H9 (cell line): ENCODE measurements at regions not wholly inside any gene's neighbourhood (a gene's known extent, or its start where the extent isn't known, plus 50 kb on each side); places are given as distances from the start of the nearest gene placed in this dataset.
"Not testable (repeated sequence)": the region's sequence is repeated elsewhere in the genome, so short reads cannot be mapped to it uniquely, and the experiment has no call there.

Experiments used
- DNase-seq: peaks from one replicate; pipeline ENCODE4 v3.0.0-alpha.2; 2017
- H2AFZ ChIP-seq: one replicate; pipeline ENCODE4 v1.6.1; 2013; ENCODE audit warnings: mild to moderate bottlenecking, low read length, control low read depth, moderate library complexity
- H2AK5ac ChIP-seq: 2 replicates; pipeline ENCODE4 v1.6.1; 2013; ENCODE audit warnings: low read length, control low read depth, mixed read lengths; ENCODE audit not compliant: insufficient read length
- H2BK120ac ChIP-seq: one replicate; pipeline ENCODE4 v1.6.1; 2013; ENCODE audit warnings: low read depth, mild to moderate bottlenecking, low read length, control low read depth, inconsistent platforms; ENCODE audit not compliant: poor library complexity, severe bottlenecking
- H2BK12ac ChIP-seq: 2 replicates; pipeline ENCODE4 v1.6.1; 2013; ENCODE audit warnings: low read length, control low read depth, mixed read lengths, low read depth; ENCODE audit not compliant: insufficient read length
- H2BK15ac ChIP-seq: 2 replicates; pipeline ENCODE4 v1.6.1; 2013; ENCODE audit warnings: low read depth, low read length, control low read depth
- H2BK20ac ChIP-seq: one replicate; pipeline ENCODE4 v1.6.1; 2013; ENCODE audit warnings: low read depth, mild to moderate bottlenecking, low read length, control low read depth, inconsistent platforms; ENCODE audit not compliant: poor library complexity, severe bottlenecking
- H2BK5ac ChIP-seq: 2 replicates; pipeline ENCODE4 v1.6.1; 2013; ENCODE audit warnings: low read length, control low read depth, mixed read lengths; ENCODE audit not compliant: insufficient read length
- H3K14ac ChIP-seq: 2 replicates; pipeline ENCODE4 v1.6.1; 2013; ENCODE audit warnings: low read length, control low read depth; ENCODE audit not compliant: insufficient read depth
- H3K18ac ChIP-seq: 2 replicates; pipeline ENCODE4 v1.6.1; 2013; ENCODE audit warnings: low read depth, mild to moderate bottlenecking, mixed read lengths, low read length, control low read depth; ENCODE audit not compliant: insufficient read length
- H3K23ac ChIP-seq: 2 replicates; pipeline ENCODE4 v1.6.1; 2013; ENCODE audit warnings: low read length, control low read depth, mixed read lengths, low read depth; ENCODE audit not compliant: insufficient read length
- H3K23me2 ChIP-seq: 2 replicates; pipeline ENCODE4 v1.6.1; 2013; ENCODE audit warnings: low read depth, mild to moderate bottlenecking, mixed read lengths, low read length, control low read depth; ENCODE audit not compliant: insufficient read length, poor library complexity, severe bottlenecking
- H3K27ac ChIP-seq: 2 replicates; pipeline ENCODE4 v1.5.1; 2013; ENCODE audit warnings: low read length, control low read depth, mixed read lengths, low read depth; ENCODE audit not compliant: insufficient read length
- H3K27me3 ChIP-seq: 2 replicates; pipeline ENCODE4 v1.6.1; 2013; ENCODE audit warnings: low read length, control low read depth, inconsistent platforms; ENCODE audit not compliant: insufficient read depth
- H3K4ac ChIP-seq: 2 replicates; pipeline ENCODE4 v1.6.1; 2013; ENCODE audit warnings: low read depth, mild to moderate bottlenecking, control low read depth, inconsistent platforms, low read length, moderate library complexity
- H3K4me1 ChIP-seq: 2 replicates; pipeline ENCODE4 v1.6.1; 2013; ENCODE audit warnings: low read length, control low read depth, inconsistent platforms; ENCODE audit not compliant: insufficient read depth
- H3K4me2 ChIP-seq: 2 replicates; pipeline ENCODE4 v1.6.1; 2013; ENCODE audit warnings: low read length, control low read depth, mixed read lengths; ENCODE audit not compliant: insufficient read length, insufficient read depth
- H3K56ac ChIP-seq: 2 replicates; pipeline ENCODE4 v1.6.1; 2013; ENCODE audit warnings: low read depth, mild to moderate bottlenecking, mixed read lengths, low read length, control low read depth; ENCODE audit not compliant: insufficient read length
- H3K79me1 ChIP-seq: 2 replicates; pipeline ENCODE4 v1.6.1; 2013; ENCODE audit warnings: low read depth, mild to moderate bottlenecking, moderate library complexity, low read length, control low read depth, inconsistent platforms; ENCODE audit not compliant: insufficient read depth, poor library complexity, severe bottlenecking
- H3K79me2 ChIP-seq: 2 replicates; pipeline ENCODE4 v1.6.1; 2013; ENCODE audit warnings: low read length, control low read depth, inconsistent platforms; ENCODE audit not compliant: insufficient read depth
- H3K9ac ChIP-seq: 2 replicates; pipeline ENCODE4 v1.6.1; 2013; ENCODE audit warnings: low read length, control low read depth, mixed read lengths; ENCODE audit not compliant: insufficient read length; ENCODE audit errors: extremely low read depth
- H3K9me3 ChIP-seq: one replicate; pipeline ENCODE4 v1.6.1; 2013; ENCODE audit warnings: low read depth, low read length, inconsistent platforms; ENCODE audit not compliant: control insufficient read depth
- H3T11ph ChIP-seq: one replicate; pipeline ENCODE4 v1.6.1; 2013; ENCODE audit warnings: mild to moderate bottlenecking, low read length, control low read depth, inconsistent platforms
- H4K20me1 ChIP-seq: one replicate; pipeline ENCODE4 v1.6.1; 2013; ENCODE audit not compliant: control insufficient read depth, insufficient read length, insufficient read depth
- H4K5ac ChIP-seq: 2 replicates; pipeline ENCODE4 v1.6.1; 2013; ENCODE audit warnings: low read depth, mild to moderate bottlenecking, mixed read lengths, low read length, control low read depth; ENCODE audit not compliant: insufficient read length
- H4K8ac ChIP-seq: replicated peaks from 2 replicates; pipeline ENCODE4 v1.6.1; 2013; ENCODE audit warnings: low read length, control low read depth, mixed read lengths, low read depth; ENCODE audit not compliant: insufficient read length
- H4K91ac ChIP-seq: 2 replicates; pipeline ENCODE4 v1.6.1; 2013; ENCODE audit warnings: low read depth, mild to moderate bottlenecking, moderate library complexity, mixed read lengths, low read length, control low read depth; ENCODE audit not compliant: insufficient read length
- H3K27ac Mint-ChIP-seq, 3 experiments: 2 replicates in 2 of 3; 3 replicates in 1 of 3; pipeline ENCODE4 v1.8.0; 2020 to 2021; ENCODE audit warnings: mixed read lengths in 3 of 3, mild to moderate bottlenecking in 1 of 3, moderate library complexity in 1 of 3
- H3K27me3 Mint-ChIP-seq: 2 replicates; pipeline ENCODE4 v1.8.0; 2021; ENCODE audit warnings: low read depth, mild to moderate bottlenecking, moderate library complexity, mixed read lengths
- H3K36me3 Mint-ChIP-seq, 3 experiments: 2 replicates in 2 of 3; 3 replicates in 1 of 3; pipeline ENCODE4 v1.8.0; 2020 to 2021; ENCODE audit warnings: low read depth in 3 of 3, mixed read lengths in 3 of 3; ENCODE audit not compliant: insufficient read depth in 1 of 3
- H3K4me1 Mint-ChIP-seq, 2 experiments: 2 replicates each; pipeline ENCODE4 v1.8.0; 2020; ENCODE audit warnings: mixed read lengths in 2 of 2
- H3K4me3 Mint-ChIP-seq, 2 experiments: 2 replicates in 1 of 2; 3 replicates in 1 of 2; pipeline ENCODE4 v1.8.0; 2020 to 2021; ENCODE audit warnings: mild to moderate bottlenecking in 2 of 2, mixed read lengths in 2 of 2, moderate library complexity in 1 of 2
- H3K9me3 Mint-ChIP-seq, 2 experiments: 2 replicates in 1 of 2; 3 replicates in 1 of 2; pipeline ENCODE4 v1.8.0; 2020; ENCODE audit warnings: mild to moderate bottlenecking in 2 of 2, mixed read lengths in 2 of 2, moderate library complexity in 1 of 2
- WGBS: extraction: QIAGEN DNeasy Blood & Tissue Kit; methylation state at CpG from one replicate; pipeline ENCODE4 v1.1.7; 2013; ENCODE audit warnings: missing lambda C conversion rate, low lambda C conversion rate, mixed read lengths; ENCODE audit not compliant: insufficient read length; ENCODE audit errors: extremely low coverage; 5-methylcytosine and 5-hydroxymethylcytosine counted together

- H3K79me1 ChIP-seq, H2BK120ac ChIP-seq: not testable (repeated sequence)
These were observed 56.7 kb downstream of the PALS2 start for GRCh38 chr7:24629958-24630357.

More at GRCh38 chr7:24629958-24630357, 56.7 kb downstream of the PALS2 start:
- not testable (repeated sequence) for H2BK5ac ChIP-seq, H3K4me1 Mint-ChIP-seq, H3K27me3 Mint-ChIP-seq, H2BK15ac ChIP-seq, H3K27ac ChIP-seq, H3K27me3 ChIP-seq, H2BK20ac ChIP-seq, H3K79me2 ChIP-seq, H3K4me3 Mint-ChIP-seq, H3K14ac ChIP-seq, H3K23me2 ChIP-seq, H3T11ph ChIP-seq, H3K23ac ChIP-seq, H3K27ac Mint-ChIP-seq, H4K5ac ChIP-seq, H4K91ac ChIP-seq, H3K4ac ChIP-seq, DNase-seq, H3K4me1 ChIP-seq, H3K56ac ChIP-seq, H3K18ac ChIP-seq, H2AK5ac ChIP-seq, H2AFZ ChIP-seq, H3K4me2 ChIP-seq, H3K9me3 ChIP-seq, H2BK12ac ChIP-seq, H4K8ac ChIP-seq, H4K20me1 ChIP-seq, H3K9me3 Mint-ChIP-seq, H3K9ac ChIP-seq
- no CpG with 5 or more reads among the region's 5 CpGs for WGBS
- H3K36me3 Mint-ChIP-seq: peaks cover 33 to 54% (median 43%) of the 10 kb centered on the region in 3 experiments
